NCI-H1694 treated with DMSO at 0.1 percent for 48 hours (cell line): ENCODE measurements at regions not wholly inside any gene's neighbourhood (a gene's known extent, or its start where the extent isn't known, plus 50 kb on each side); places are given as distances from the start of the nearest gene placed in this dataset.

Source experiments
- DNase-seq: peaks from one replicate; lab custom pipeline; 2025; lab: John Stamatoyannopoulos, UW

- DNase-seq, result no peak
Measured at GRCh38 chr21:21722731-21723130, 724.5 kb downstream of the NCAM2 start.

GRCh38 chr21:21730512-21730911 is 732.3 kb downstream of the NCAM2 start:
- DNase-seq, result no peak

- no peak for DNase-seq
Measured at GRCh38 chr21:21731626-21732025, 733.4 kb downstream of the NCAM2 start.

GRCh38 chr21:21734088-21734487 is 735.9 kb downstream of the NCAM2 start:
- DNase-seq, result no peak

GRCh38 chr21:21737186-21737585 is 739.0 kb downstream of the NCAM2 start:
- DNase-seq, result no peak

- no peak for DNase-seq
Measured at GRCh38 chr21:21740207-21740606, 742.0 kb downstream of the NCAM2 start.

GRCh38 chr21:21750124-21750825 is 752.1 kb downstream of the NCAM2 start:
- no peak for DNase-seq

- no peak for DNase-seq
Measured at GRCh38 chr21:21751286-21751685, 753.1 kb downstream of the NCAM2 start.

GRCh38 chr21:21762855-21763254 is 764.6 kb downstream of the NCAM2 start:
- DNase-seq, result no peak

GRCh38 chr21:21764281-21764680 is 766.1 kb downstream of the NCAM2 start:
- no peak for DNase-seq

- DNase-seq, result no peak
Measured at GRCh38 chr21:21767276-21767675, 769.1 kb downstream of the NCAM2 start.

GRCh38 chr21:21788591-21788990 is 790.4 kb downstream of the NCAM2 start:
- no peak for DNase-seq

GRCh38 chr21:21801921-21802320 is 803.7 kb downstream of the NCAM2 start:
- DNase-seq, result no peak

- DNase-seq, result no peak
Measured at GRCh38 chr21:21806711-21807597, 808.7 kb downstream of the NCAM2 start.

- DNase-seq, result no peak
Measured at GRCh38 chr21:21807598-21807903, 809.3 kb downstream of the NCAM2 start.

GRCh38 chr21:21813289-21813688 is 815.1 kb downstream of the NCAM2 start:
- no peak for DNase-seq

GRCh38 chr21:21813934-21814333 is 815.7 kb downstream of the NCAM2 start:
- no peak for DNase-seq

GRCh38 chr21:21816778-21817177 is 818.6 kb downstream of the NCAM2 start:
- DNase-seq, result no peak

GRCh38 chr21:21818898-21819297 is 820.7 kb downstream of the NCAM2 start:
- no peak for DNase-seq

- DNase-seq, result no peak
Measured at GRCh38 chr21:21828130-21828529, 829.9 kb downstream of the NCAM2 start.

GRCh38 chr21:21831036-21831435 is 832.8 kb downstream of the NCAM2 start:
- DNase-seq, result no peak

GRCh38 chr21:21845901-21846300 is 847.7 kb downstream of the NCAM2 start:
- no peak for DNase-seq

GRCh38 chr21:21851205-21851604 is 853.0 kb downstream of the NCAM2 start:
- DNase-seq, result no peak

GRCh38 chr21:21851657-21852056 is 853.4 kb downstream of the NCAM2 start:
- DNase-seq, result no peak
